ENCODE measurements at regions not wholly inside any gene's neighbourhood (a gene's known extent, or its start where the extent isn't known, plus 50 kb on each side); places are given as distances from the start of the nearest gene placed in this dataset.

DNA sequence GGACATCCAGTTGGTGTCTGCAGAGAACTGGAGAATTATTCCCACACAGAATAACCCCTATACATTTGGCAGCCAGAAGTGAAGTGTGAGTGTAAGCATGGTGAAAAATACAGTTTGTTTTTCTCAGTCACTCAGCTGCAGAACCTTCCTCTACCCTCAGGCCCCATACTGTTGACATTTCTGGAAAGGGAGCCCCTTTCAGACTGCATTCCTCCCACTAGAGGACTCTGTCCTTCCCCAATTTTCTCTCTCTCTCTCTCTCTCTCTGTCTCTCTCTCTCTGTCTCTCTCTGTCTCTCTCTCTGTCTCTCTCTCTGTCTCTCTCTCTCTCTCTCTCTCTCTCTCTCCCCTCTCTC is 86.8 kb upstream of the STEAP1B start:
- no peak for DNase-seq (ENCODE audit: low spot score)

GRCh38 chr7:22586101-22586785 is 86.3 kb upstream of the STEAP1B start:
- no peak for DNase-seq (ENCODE audit: low spot score)

DNA sequence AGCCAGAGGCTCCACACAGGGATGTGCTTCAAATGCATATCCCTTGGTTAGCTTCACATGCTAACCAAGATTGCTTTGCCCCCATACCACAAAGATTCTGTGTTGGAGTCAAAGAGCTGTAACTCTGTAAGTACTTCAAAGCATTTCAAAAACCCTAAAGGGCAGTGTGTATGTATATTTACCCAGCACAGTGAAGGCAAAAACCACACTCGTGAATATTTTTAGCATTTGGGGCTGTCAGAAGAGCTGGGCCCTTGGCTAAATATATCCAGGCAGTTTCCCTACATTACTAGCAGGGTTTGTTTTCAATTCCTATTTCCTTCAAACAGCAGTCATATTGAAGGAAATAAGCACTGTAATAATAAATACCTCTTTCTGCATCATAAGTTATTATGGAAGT is 84.2 kb upstream of the STEAP1B start:
- no peak for DNase-seq (ENCODE audit: low spot score)

DNA sequence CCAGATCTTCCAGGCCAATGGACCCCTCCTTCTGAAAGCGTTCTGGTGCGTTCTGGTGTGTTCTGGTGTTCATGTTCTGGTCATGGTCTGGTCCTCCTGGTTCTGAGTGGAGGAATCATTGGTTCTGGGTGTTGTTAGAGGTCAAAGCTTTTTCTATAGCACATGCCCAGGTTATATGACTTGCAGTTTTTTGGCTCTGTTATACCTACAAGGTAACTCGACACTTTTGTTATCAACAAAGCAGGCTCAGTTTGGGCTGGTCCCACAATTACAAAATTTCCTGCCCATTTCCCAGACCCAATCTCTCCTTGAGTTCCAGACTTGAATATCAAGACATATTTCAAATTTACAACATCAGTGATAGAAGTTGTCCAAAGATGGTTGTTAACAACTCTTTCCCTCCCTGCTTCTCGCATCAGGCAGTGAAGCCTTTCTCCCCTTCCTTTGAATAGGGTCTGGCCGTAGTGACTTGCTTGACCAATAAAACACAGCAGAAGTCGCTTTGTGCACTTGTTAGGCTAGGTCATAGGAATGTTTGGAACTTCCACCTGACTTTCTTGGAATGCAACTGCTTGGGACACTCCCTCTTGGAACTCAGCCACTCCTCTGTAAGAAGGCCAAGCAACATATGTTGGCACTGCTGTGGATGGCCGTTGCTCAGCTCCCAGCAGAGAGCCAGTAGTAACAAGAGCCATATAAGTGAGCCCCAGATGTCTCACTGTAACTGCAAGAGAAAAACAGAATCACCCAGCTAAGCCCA is 83.1 kb upstream of the STEAP1B start:
- no peak for DNase-seq (ENCODE audit: low spot score)

DNA sequence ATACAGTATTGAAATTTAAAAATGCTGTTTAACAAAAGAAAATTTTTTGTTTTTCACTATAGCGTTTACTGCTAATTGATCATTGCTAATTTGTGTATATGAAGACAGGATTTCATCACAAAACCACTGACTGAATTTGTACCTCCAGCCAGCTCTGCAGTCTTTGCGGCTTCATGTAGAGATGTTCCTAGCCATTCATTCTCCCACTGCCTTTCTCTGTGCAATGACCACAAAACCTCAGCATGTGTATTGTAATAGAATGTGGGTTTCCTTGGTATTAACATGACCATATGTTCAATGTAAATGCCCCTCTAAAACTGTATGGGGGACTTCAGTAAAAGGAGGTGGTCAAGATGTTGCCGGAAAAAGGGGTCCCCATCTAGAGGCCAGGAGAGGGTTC is 81.1 kb upstream of the STEAP1B start:
- DNase-seq (ENCODE audit: low spot score), result no peak

DNA sequence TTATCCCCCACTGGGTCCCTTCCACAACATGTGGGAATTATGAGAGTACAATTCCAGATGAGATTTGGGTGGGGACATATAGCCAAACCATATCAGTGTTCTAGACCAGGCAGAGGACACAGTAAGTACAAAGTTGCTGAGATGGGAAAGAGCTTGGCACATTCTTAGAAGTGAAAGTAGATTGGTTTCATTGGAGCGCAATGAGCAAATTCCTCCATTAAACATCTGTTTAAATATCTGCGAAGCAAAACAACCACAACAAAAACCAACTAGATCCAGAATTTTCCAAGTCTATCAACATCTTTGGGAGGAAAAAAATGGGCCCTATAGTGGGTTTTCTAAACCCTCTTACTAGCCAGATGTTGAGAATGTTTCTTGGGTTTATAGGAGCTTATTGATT is 80.0 kb upstream of the STEAP1B start:
- DNase-seq (ENCODE audit: low spot score), result no peak

DNA sequence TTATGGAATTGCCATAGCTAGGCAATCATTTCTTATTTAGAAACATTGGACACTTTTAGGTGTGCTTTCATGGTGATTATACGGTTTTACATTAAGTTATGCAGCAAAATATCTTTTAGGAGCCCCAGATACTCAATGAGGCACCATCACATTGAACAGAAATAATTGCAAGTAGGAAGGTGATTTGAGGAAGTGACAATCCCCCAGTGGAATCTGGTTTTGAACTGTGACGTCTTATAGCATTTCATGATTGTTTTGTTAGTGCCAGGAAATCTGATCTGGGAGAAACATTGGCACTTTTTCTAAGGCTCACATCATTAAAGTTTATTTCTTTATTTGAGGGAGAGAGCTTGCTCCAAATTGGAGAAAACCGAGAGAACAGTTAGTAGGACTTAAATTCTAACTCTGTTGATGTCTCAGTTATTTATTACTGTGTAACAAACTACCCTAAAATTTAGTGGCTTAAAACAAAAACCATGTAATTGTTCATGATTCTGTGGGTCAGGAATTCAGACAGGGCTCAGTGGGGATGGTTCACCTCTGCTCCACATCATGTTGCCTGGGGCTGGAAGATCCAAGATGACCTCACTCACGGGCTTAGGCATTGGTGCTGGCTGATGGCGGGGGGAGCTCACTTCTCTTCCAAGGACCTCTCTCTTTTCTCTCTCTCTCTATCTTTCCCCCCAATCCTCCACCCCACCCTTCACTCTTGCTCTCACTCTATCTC is 78.2 kb upstream of the STEAP1B start:
- DNase-seq (ENCODE audit: low spot score), result no peak

GRCh38 chr7:22577470-22578001 is 77.5 kb upstream of the STEAP1B start:
- DNase-seq (ENCODE audit: low spot score), result no peak

DNA sequence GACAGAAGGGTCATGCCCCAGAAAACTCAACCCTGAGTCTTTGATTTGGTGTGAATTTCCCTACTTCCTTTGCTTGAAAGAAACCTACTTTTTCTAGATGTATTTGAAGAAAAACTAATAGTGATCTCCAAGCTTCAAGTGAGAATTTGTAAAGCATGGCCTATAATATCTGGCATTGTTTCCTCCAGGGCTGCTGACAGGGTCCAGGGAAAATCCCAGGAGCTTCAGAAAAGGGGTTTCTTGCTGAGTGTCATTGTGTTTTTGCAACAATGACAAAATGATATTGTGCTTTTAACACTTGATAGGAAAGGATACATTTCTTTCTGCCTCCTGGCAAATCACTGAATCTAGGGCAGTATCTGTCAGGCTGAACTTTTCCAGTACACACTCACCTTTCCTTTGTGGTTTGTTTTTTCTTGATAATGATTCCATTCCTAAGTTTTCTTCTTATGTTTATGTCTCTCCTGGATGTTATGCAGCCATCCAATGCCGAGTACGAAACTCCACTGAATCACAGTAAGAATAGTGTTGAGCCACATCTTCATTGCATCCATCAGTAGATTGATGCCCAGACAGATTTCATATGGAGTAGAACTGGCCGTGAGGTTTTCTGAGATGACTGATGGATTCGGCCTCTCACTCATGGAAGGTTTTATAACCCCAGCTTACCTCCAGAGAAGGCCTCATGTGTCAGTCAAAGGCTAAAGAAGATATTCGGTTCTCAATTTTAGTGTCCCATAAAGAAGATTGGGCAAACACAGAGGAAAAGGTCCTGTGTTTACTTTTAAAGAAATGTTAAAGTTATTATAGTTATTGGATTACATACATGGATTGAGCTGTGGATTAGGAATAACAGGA is 76.9 kb upstream of the STEAP1B start:
- no peak for DNase-seq (ENCODE audit: low spot score)

GRCh38 chr7:22574754-22575520 is 74.9 kb upstream of the STEAP1B start:
- DNase-seq (ENCODE audit: low spot score), result no peak

DNA sequence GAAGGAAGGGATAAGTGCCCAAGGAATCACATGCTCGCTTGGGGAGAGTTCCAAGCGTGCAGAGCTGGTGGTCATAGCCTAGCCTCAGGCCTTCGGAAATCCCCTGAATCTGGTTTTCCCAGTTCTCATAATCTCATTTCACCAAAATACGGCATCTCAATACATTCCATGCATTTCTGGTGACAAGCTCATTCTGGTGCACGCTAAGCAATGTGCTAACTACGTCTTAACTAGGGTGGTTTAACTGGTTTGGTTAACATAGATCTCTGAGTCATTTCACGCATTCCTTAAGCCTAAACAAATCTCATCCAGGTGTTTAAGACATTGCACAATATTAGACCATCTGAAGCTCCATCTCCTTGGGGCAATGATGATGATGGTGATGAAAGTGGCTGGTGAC is 72.9 kb upstream of the STEAP1B start:
- DNase-seq (ENCODE audit: low spot score), result no peak

DNA sequence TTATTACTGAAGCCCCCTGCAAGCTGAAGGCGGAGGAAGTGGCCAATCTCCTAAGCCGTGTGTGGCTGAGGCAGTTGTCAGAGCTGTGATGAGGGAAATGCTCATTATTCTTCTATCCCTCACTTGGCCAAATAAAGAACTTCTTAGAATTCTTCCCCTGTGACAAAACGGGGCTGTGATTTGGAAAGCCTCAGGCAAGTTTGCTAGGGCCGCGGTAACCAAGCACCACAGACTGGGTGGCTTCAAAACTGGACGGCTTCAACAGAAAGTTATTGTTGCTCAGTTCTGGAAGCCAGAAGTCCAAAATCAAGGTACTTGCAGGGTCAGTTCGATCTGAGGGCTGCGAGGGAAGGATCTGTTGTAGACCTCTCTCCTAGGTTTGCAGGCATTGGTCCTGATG is 72.3 kb upstream of the STEAP1B start:
- DNase-seq (ENCODE audit: low spot score), result no peak

GRCh38 chr7:22571766-22572165 is 71.8 kb upstream of the STEAP1B start:
- no peak for DNase-seq (ENCODE audit: low spot score)

DNA sequence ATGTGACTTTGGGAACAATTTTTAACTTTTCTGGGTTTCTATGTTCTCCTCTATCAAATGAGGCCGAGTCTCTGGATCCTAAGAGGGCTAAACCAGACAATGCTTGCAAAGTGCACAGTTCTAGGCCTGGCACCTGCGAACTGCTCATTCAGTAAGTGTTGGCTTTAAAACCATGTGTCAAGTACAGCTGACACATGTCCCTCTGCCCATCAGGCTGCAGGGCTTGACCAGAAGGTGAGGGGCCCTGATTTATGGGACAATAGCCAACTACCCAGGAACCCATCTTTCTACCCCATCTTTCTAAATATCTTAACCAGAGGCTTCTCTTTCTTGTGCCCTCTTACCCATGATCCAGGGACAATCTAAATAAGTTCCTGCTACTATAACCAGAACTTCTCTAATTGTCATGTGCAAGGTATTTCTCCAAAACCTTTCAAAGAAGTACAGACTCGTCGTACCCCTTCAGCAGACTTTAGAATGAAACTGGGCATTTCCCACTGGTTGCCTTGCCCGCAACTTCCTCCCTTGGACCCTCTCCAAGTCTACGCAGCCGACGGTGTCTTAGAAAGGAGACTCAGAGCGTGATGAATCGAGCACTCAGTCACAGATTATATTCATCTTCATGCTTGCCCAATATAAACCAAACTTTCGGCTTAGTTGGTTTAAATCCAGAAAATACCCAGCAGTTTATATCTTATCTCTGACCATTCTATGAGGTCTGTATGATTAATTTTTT is 69.8 kb upstream of the STEAP1B start:
- DNase-seq (ENCODE audit: low spot score), result no peak

- DNase-seq (ENCODE audit: low spot score), result no peak
These were observed 66.6 kb upstream of the STEAP1B start for GRCh38 chr7:22566592-22566991.

DNA sequence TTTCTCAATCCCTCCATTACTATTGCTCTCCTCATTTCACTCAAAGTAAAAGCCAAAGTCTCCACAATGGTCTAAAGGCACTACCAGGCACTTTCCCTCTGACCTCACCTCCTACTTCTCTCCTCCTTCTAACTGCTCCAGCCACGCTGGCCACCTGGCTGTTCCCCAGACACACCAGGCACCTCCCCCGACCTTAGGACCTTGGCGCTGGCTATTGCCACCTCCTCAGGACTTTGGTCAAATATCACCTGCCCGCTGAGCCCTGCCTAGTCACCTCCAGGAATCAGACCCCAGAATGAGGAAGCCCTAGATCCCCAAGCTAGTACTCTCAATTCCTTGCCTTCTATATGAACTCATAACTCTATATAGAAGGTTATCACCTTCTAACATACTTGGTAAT is 66.2 kb upstream of the STEAP1B start:
- no peak for DNase-seq (ENCODE audit: low spot score)

DNA sequence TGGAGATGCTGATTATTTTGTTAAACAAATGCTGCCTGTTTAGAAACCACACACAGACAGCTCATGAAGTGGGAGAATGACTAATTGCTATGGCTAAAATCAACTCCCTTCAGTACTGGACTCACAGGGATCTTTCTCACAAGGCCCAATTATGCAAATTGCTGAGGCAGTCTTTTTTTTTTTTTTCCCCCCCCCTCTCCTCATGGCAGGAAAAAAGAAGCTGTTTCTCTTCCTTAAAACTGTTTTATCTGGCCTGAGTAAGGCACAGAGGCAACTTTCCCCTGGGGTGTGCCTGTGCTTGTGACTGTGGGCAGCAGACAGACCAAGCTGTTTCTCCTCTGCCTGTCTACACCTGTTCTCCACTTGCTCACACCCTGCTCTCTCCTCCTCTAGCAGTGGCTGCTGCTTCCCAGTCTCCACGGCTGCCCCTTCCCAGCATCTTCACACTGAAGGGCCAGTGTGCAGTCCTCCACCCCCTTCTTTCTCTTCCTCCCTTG is 65.4 kb upstream of the STEAP1B start:
- DNase-seq (ENCODE audit: low spot score), result no peak

DNA sequence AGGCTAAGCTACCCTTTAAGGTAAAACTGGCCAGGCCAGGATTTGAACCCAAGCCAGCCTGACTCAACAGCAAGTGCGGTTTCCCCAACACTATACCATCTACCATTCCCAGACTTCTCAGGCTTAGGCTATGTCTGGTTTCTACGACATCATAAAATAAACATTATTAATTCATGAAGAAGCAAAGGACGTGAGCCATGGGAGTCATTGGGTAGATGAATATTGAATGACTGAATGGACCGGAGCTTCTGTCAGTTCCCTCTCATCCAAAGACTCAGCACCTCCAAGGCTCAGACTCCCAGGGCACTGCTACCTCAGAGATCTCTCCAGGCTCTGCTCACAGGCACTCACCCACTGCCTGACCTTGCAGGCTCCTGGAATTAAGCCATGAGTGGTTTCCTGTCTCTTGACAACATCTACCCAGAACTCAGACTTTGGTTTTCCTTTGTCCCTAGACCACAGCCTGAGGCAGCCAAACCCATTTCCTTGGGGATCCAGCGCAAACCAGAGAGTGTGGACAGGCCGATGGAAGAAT is 64.6 kb upstream of the STEAP1B start:
- no peak for DNase-seq (ENCODE audit: low spot score)

- DNase-seq (ENCODE audit: low spot score), result no peak
These were observed 63.7 kb upstream of the STEAP1B start for GRCh38 chr7:22563621-22564241.

DNA sequence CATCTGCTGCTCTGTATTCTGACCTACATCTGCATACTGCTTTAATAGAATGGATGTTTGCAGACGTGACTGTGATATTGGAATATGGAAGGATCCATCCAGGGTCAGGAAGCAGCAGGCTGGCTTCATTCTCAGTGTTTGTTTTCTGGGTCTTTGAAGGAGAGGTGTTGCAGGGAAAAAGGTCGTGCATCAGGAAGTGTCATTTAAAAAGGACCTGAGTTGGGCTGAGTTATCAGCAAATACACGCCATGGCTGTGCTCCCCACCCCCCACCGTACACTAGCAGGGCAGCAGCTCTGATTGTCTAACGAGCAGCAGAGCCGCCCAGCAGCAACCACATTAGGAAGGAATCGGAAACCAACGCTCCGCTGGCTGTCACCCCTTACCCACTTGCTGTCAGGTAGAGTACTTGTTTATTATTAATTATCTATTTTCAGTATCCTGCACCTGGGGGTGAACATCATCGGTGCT is 63.1 kb upstream of the STEAP1B start:
- DNase-seq (ENCODE audit: low spot score), result no peak

Measured in D341Med (cell line).